Keratinocyte (primary cell): ENCODE measurements at regions not wholly inside any gene's neighbourhood (a gene's known extent, or its start where the extent isn't known, plus 50 kb on each side); places are given as distances from the start of the nearest gene placed in this dataset.

Experiments
- EZH2 ChIP-seq: IDR thresholded peaks from one replicate; pipeline ENCODE4 v1.6.1; 2012; ENCODE audit warnings: inconsistent platforms, mild to moderate bottlenecking, low read length, moderate library complexity
- TF ChIP-seq, protein P1 (sequence below), 3 experiments: IDR thresholded peaks in 1 of 3; conservative IDR thresholded peaks in 1 of 3; optimal IDR thresholded peaks in 1 of 3; 2 replicates in 2 of 3; 3 replicates in 1 of 3; pipeline versions ENCODE3 to v1.5.1; 2011; ENCODE audit warnings: low read length in 3 of 3, mild to moderate bottlenecking in 3 of 3, moderate library complexity in 2 of 3, control low read depth in 1 of 3, inconsistent platforms in 1 of 3; ENCODE audit not compliant: insufficient read depth in 2 of 3; ENCODE audit errors: extremely low read depth in 1 of 3

DNA sequence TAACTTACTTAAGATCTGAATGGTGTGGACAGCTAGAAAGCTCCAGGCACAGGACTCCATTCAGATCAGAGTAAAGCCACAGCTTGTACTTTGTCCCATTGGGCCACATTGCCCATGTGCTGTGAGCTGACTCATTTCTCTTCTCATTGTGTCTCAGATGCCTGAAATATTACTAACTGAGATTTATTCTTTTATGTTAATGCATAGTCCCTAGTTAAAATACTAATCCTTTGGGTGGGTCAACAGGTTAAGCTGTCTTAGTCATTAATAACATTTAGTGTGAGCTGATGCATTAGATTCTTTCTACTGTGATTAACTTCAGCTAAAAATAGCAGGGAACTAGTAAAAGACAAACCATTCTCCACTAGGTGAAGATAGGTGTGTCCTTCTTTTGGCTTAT, 104.7 kb upstream of the ARMC3 start:
- TF ChIP-seq, protein P1, sequence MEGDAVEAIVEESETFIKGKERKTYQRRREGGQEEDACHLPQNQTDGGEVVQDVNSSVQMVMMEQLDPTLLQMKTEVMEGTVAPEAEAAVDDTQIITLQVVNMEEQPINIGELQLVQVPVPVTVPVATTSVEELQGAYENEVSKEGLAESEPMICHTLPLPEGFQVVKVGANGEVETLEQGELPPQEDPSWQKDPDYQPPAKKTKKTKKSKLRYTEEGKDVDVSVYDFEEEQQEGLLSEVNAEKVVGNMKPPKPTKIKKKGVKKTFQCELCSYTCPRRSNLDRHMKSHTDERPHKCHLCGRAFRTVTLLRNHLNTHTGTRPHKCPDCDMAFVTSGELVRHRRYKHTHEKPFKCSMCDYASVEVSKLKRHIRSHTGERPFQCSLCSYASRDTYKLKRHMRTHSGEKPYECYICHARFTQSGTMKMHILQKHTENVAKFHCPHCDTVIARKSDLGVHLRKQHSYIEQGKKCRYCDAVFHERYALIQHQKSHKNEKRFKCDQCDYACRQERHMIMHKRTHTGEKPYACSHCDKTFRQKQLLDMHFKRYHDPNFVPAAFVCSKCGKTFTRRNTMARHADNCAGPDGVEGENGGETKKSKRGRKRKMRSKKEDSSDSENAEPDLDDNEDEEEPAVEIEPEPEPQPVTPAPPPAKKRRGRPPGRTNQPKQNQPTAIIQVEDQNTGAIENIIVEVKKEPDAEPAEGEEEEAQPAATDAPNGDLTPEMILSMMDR (optimal IDR thresholded peaks at IDR 0.05 in 1 of 3, IDR thresholded peaks at IDR 0.05 in 1 of 3, conservative IDR thresholded peaks at IDR 0.05 in 1 of 3; ENCODE audit: extremely low read depth in 1 of 3, insufficient read depth in 2 of 3, low read length in 3 of 3) = no peak
- TF ChIP-seq EZH2 = no peak
